NCI-H1092 treated with DMSO at 0.1 percent for 48 hours (cell line): ENCODE measurements at regions not wholly inside any gene's neighbourhood (a gene's known extent, or its start where the extent isn't known, plus 50 kb on each side); places are given as distances from the start of the nearest gene placed in this dataset.
A peak's percentile ranks its signal among the peaks of the same experiment; 100 is the strongest.

Experiments
- DNase-seq: peaks from one replicate; lab custom pipeline; 2025; lab: John Stamatoyannopoulos, UW

- no peak for DNase-seq
These were observed 113.9 kb downstream of the MATN1 start for GRCh38 chr1:30609336-30609998.

- no peak for DNase-seq
These were observed 115.7 kb downstream of the MATN1 start for GRCh38 chr1:30607723-30608122.

- no peak for DNase-seq
These were observed 117.2 kb downstream of the MATN1 start for GRCh38 chr1:30606166-30606565.

GRCh38 chr1:30605441-30605920, 117.9 kb downstream of the MATN1 start:
- DNase-seq: no peak

- no peak for DNase-seq
These were observed 118.5 kb downstream of the MATN1 start for GRCh38 chr1:30604801-30605440.

- no peak for DNase-seq
These were observed 120.1 kb downstream of the MATN1 start for GRCh38 chr1:30603081-30603858.

- no peak for DNase-seq
These were observed 121.9 kb downstream of the MATN1 start for GRCh38 chr1:30601316-30602085.

- DNase-seq: no peak
These were observed 122.7 kb downstream of the MATN1 start for GRCh38 chr1:30600706-30601105.

GRCh38 chr1:30600258-30600657, 123.1 kb downstream of the MATN1 start:
- DNase-seq: peak; percentile 51

GRCh38 chr1:30599721-30600120, 123.7 kb downstream of the MATN1 start:
- no peak for DNase-seq

GRCh38 chr1:30598571-30599114, 124.7 kb downstream of the MATN1 start:
- no peak for DNase-seq

- DNase-seq: no peak
These were observed 125.7 kb downstream of the MATN1 start for GRCh38 chr1:30597711-30598110.

GRCh38 chr1:30596891-30597290, 126.5 kb downstream of the MATN1 start:
- no peak for DNase-seq

GRCh38 chr1:30596470-30596869, 126.9 kb downstream of the MATN1 start:
- no peak for DNase-seq

GRCh38 chr1:30589083-30589482, 134.3 kb downstream of the MATN1 start:
- DNase-seq: no peak

GRCh38 chr1:30588311-30589073, 134.9 kb downstream of the MATN1 start:
- DNase-seq: no peak

- no peak for DNase-seq
These were observed 136.7 kb downstream of the MATN1 start for GRCh38 chr1:30586671-30587070.

GRCh38 chr1:30579580-30579979, 143.8 kb downstream of the MATN1 start:
- DNase-seq: no peak

- no peak for DNase-seq
These were observed 148.3 kb downstream of the MATN1 start for GRCh38 chr1:30575066-30575465.

GRCh38 chr1:30572192-30572591, 151.2 kb downstream of the MATN1 start:
- DNase-seq: no peak

GRCh38 chr1:30571380-30571779, 152.0 kb downstream of the MATN1 start:
- DNase-seq: peak; percentile 6
